CMK (cell line): ENCODE measurements at regions not wholly inside any gene's neighbourhood (a gene's known extent, or its start where the extent isn't known, plus 50 kb on each side); places are given as distances from the start of the nearest gene placed in this dataset.

Source experiments
- DNase-seq: peaks from one replicate; pipeline ENCODE4 v3.0.0-alpha.2; 2010; ENCODE audit warnings: low read depth

DNA sequence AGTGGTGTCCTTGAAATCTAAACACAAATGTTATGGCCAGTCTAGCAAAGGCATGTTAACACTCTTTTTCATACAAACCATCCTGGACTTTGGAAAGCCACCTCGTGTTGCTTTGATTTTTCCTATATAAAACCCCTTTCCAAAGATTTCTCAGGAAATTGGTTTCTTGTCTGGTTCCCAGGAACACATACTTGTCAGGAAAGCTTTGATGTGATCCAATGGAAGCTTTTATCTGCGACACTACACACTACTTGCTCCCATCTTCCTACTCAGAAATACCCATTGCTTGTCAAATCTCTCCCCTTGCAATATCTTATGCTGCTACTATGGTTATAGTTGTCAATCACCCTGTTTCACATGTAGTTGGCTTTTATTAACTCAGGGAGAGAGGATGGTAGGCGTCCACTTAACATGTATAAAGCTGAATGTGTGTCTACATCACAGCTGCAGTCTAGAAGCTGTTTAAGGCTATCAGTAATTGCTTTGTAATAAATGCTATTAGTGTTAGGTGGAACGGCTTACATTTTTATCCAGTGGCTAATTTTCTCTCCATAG lies 189.6 kb downstream of the GPAM start:
- no peak for DNase-seq

DNA sequence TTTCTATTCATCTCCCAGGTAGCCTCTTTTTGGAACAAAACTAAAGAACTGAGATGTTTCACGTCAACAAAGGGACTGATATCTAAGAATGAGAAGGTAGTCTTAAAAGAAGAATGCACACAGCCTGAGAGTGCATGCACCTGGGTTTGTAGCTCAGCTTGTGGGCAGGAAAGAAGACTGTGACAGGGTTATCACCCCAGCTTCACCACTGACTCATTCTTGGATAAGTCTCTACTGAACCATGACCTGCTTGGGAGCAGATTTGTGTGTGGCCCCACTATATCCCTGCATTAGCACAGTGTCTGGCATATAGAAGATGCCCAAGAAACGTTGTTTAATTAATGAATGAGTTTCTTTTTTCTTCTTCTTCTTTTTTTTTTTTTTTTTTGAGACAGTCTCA lies 187.5 kb downstream of the GPAM start:
- DNase-seq: no peak

DNA sequence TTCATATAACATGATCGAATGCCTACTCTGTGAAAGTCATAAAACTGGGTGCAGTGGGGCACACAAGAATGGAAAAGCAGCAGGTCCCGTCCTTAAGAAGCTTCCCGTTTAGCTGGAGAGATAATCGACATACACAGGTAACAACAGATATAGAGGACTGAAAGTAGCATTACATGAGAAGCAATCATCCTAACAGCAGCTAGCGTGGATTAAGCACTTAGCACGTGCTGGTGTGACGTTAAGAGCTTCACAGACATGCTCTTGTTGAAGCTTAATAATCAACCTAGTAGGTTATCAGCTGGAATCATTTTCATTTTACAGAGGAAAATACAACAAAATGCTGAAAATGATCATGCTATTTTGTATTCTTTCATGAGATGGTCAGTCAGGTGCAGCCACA lies 184.8 kb downstream of the GPAM start:
- DNase-seq: no peak

DNA sequence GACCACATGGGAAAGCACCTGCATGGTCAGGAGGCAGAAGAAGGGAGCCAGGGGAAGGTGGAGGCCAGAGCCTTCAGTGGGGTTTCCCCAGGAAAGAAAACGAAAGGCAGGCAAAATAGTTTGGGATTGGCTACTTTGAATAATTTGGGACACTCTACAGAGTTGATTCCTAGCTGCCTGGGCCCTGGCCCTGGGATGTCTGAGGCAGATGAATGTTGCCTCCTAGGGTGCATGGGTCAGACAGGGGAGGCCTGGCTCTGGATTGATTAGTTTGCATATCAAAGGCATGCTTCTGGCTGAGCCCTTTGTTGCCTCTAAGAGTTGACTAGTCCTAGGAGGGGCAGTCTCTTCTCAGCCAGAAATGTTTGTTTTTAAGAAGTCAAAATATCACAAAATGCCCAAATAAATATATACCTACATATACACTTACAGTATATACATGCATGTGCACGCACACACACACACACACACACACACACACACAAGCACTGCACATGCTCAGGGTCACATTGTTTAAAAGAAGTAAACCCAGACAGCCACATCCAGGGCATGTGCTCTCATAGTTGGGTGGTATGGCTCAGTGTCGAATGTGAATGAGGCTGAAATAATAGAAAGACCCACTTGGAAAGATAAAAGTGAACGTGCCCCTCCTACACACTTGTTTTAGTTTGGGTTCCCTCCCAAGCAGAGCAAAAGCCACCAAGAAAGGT lies 184.2 kb downstream of the GPAM start:
- DNase-seq: no peak

DNA sequence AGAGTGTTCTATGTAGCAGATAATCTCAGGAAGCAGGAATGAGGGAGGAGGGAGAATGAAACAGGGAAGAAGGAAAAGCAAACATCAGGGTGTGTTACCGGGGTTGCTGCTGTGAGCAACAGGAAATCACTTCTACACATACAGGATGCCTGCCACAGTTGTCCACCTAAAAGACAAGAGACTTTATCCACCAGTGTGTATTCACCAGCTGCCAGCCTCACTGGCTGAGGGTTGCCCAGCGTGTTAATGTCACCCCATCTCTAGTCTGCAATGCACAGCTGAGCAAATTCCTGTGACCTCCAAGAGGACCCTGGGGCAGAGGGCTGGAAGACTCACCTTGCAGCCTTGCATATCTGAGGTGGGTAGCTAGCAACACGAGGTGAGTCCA lies 183.7 kb downstream of the GPAM start:
- no peak for DNase-seq

DNA sequence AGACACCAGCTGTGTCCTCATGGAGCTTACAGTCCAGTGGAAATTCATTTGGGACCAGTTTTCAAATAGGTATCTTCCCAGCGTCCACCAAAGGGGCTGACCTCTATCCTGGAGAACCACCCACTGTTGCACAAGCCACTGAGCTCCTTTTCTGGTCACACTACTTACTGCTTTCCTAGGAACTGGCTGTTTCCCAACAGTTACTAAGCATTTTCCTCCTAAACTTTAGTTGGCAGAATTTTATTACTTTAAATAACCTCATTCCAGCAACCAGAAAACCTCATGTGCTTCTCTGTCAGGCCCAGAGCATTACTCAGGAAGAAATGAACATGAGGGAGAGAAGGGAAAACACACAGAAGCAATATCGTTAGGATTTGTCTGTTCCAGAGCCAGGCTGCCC lies 183.1 kb downstream of the GPAM start:
- no peak for DNase-seq

DNA sequence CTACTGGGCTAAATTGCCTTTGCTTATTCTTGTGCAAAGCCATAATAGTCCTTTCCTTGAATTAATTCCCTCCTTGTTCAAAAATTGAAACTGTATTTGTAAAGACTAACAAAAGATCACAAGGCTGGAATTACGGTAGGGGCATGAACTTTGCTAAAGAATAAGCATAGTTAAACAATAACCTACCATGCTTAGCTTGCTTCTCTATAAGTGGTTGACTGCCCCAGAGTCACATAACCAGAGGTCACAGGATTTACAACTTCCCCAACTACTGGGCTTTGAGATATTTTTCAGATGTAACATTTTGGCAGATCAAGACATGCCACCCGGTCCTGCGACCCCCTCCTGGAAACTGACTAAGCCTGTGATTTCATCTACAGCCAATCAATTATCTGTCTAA lies 181.4 kb downstream of the GPAM start:
- DNase-seq: no peak

DNA sequence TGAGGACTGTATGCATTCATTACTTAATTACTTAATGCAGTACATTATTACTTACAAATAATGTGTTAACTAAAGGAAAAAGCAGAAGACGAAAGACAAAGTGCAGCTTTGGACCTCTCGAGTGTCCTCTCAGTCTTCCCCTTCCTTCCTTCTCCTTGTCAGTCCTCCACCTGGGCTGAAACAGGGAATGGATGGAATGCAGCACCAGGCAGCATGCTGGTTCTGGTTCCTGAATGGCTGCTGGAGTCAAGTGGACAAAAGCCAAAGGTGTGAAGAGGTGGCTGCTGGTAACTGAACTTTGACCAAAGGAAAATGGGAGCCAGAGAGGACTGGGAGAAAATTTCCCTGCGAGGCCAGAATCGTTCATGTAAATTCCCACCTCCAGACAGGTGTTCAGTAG lies 179.5 kb downstream of the GPAM start:
- DNase-seq: no peak

DNA sequence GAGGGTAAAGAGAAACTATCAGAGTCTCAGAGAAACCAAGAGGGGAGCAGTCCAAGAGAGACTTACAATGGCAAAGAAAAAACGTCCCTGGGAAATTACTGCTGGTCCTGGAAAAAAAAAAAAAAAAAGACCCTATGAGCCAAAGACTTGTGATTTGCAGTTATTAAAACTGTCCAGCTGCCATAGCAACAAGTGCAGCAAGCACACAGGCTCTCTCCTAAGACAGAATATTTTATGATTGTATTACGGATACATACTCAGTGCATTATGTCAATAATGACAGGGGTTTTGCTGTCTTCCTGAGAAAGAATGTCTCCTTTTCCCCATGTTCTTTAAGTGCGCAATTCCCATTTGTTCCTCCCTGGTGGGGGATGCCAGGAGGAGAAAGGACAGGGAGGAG lies 178.5 kb downstream of the GPAM start:
- DNase-seq: no peak

DNA sequence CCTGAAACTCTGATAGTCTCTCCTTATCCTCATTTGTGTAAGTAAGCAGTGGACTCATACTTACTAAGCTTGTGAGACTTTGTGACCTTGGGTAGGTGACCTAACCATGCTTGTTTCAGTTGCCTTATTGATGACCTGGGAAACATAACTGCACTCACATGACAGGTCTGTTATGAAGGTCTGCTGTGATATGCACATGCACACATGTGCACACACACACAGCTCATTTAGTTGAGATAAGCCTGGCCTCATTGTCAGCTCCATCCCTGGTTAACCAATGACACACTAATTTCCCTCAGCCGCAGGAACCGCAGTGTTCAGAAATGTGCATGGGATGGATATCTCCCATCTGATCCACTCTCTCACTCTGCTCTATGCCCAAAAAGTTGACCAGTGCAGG lies 177.2 kb downstream of the GPAM start:
- DNase-seq: no peak

DNA sequence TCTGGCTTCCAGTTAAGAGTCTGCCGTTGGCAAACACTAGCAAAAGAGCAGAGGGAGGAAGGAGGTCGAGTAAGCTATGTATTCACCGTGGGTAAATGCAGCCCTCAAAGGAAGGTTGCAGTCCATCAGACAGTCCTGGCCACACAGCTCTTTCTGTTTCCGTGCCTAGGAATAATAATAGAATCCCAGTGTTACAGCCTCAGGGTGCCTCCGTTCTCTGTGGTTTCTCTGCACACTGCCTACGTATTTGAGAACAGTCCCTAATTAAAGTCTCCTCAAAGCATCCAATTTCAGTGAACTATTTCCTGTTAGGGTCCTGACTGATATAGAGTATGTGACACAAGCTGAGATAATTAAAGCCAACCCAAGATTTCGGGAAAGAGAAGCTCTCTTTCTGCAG lies 176.7 kb downstream of the GPAM start:
- DNase-seq: no peak

DNA sequence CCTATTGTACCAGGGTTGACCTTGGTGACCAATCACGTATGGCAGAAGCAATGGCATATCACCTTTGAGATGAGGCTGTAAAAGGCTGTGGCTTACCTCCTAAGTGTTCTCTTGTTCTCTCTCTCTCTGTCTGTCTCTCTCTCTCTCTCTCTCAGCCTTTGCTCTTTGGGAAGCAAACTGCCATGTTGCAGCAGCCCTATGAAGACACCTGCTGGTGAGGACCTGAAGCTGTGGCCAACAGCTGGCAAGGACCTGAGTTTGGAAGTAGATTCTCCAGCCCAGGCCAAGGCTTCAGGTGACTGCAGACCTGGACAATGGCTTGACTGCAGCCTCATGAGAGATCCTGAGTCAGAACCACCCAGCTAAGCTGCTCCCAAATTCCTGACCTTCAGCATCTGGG lies 161.4 kb downstream of the GPAM start:
- DNase-seq: no peak

DNA sequence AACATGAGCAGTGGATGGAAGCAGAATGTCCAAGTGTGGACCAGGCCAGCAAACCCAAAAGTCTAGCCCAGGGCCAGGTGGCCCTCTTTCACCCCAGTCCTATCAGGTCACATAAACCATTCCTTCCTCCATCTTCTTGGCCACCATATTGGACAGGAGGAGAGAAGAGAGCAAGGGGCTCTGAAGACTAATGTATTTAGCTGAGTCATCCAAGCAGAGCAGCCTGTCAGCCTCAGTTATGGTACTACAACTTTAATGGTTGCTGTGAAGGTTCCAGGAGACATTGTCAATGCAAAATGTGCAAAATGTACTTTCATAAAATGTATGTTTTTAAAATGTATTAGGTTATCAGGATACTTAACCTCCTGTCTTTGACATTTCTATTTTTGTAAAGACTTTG lies 159.5 kb downstream of the GPAM start:
- DNase-seq: no peak

DNA sequence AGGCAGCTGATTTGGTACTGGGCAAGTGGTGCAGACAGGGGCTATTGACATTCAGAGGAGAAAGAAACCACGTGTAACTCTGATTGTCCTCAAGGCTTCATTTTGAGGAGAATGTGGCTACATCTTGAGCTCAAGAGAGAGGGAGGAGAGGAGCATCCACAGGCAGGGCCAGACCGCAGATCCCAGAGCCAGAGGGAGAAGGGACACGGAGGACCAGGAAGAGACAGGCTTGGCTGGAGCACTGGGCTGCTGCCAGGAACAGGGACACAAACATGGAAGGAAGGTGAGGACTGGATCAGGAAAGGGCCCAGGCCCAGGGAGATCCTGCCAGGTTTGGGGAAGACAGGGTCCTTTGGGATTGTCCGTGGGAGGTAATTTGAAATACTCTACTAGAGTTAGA lies 158.3 kb downstream of the GPAM start:
- no peak for DNase-seq

DNA sequence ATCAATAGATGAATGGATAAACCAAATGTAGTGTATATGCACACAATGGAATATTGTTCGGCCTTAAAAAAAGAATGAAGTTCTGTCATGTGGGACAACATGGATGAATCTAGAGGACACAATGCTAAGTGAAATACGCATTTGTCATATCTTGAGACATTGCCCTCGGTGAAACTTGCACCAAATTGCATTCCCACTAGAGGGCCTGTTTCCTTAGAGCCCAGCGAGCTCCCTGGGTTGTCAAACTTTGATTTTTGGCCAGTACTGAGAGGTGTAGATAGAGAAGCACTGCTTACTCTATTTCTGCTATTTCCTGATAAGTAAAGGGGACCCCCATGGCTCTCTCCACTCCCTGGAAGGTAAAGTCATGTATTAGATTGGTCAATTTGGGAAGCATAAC lies 157.1 kb downstream of the GPAM start:
- no peak for DNase-seq

DNA sequence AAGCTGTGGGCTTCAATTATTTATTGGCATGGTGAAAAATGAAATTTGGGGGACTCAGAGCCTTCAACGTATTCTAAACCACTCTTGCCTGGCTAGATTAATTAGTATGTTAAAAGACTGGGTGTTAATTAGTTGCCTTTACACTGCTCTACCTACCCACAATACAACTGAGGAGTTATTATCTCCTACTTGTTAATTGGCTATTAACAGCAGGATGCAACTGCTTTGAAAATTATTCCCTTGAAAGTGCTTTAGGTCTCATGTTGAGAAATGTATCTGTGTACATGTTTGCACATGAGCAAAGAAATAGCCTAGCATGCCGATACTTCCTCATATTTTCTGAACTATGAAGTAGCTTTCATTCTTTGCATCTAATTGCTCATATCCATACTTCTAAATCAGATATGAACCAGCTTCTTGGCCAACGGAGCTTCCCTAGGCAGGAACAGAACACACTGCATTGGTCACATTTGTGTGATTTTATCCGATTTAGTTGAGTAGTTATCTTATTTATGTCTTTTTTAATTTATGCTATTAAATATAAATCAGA lies 155.8 kb downstream of the GPAM start:
- no peak for DNase-seq

DNA sequence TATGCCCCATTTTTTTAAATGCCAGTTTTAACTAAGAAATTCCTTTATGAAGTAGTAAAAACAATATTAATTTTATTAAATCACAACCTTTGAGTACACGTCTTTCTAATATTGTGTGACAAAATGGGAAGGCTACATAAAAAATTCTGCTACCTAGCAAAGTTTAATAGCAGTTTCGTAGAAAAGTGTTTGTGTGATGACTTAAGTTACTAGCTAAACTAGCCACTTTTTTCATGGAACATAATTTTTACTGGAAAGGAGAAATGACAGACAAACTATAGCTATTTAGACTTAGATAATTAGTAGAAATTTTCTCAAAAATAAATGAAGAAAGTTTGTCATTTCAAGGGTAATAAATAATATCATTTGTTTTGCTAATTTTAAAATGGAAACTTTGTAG lies 153.1 kb downstream of the GPAM start:
- no peak for DNase-seq

DNA sequence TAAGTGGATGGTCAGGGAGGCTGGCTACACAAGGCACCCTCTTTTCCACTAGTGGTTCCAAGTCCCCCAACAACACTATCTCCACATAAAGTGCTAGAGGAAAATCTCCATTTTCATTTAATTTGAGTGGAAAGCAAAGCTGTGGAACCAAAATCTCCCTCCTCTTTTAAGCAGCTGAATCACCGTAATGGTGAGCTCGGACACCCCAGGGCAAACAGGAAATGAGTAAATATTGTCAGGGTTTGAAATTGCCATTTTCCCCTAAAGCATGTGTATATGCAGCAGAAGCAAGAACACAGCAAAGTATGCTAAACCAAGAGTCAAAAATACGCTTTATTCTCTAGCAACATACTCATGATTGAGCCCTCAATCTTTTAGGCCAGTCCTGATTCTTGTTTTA lies 143.7 kb downstream of the GPAM start:
- DNase-seq: no peak

DNA sequence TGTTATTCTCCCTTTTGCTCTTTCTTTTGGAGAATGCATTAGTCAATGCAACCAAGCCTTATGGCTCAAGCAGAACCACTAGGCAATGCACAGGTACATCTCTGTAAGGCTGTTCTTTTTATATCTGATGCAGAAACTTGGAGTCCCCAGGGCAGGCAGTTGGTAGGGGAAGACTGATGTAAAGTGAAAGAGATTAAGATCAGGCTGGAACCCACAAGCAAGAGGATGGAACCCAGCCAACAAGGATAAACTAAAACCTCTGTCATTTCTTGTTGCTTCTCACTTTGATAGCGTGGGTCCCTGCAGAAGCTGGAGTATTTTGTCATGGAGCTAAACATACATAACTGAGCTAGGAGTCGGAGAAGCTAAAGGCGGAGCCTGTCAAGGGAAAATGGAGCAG lies 142.9 kb downstream of the GPAM start:
- no peak for DNase-seq

DNA sequence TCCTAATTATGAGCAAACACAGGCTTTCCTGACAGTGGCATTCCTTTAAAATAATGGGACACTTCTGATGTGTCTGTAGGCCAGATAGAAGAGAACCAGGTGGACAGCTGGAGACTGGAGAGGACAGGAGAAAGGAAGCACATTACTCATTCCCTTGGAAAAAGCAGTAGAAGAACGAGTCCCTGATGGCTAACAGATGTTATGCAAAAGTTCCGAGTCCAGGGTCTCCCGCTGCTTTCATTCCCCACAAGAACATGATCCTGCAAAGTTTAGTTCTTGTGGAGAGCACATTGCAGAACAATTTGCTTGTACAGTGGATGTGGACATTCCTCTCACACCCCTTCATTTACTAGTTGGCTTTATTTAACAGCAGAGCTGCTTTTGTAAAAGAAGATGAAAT lies 137.6 kb downstream of the GPAM start:
- no peak for DNase-seq

DNA sequence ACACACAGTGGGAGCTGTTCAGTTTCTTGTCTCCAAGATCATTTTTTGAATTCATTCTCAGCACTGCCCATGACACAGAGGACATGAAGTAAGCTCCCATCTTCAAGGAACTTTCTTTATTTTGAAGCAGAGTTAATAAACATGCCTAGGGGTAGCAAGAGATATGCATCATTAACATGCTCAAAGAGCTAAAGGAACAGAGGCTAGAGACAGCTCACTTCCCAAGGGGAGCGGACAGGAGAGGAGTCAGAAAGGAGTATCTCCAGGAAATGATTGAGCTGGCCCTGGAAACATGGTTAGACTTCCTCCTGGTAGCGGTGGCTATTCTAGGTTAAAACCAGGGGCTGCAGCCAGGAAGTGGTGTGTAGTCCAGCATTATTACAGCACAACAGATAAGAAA lies 135.9 kb downstream of the GPAM start:
- no peak for DNase-seq

DNA sequence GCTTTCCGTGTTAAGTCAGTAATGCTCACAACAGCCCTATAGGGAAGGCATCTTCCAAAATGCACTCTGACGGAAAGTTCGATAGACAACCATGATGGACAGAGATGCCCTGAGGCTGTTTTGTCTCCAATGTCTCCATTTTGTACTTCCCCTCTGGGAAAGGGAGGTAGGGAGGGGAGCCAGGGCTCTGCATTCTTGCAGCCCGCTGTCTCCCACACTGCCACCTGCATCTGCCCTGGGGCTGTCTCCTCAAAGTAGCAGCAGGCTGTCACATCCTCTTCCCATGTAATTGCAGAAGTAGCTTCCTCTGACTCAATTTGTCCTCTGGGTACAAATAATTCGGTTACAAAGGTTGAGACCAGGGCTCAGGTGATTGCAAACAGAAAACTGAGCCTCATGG lies 131.4 kb downstream of the GPAM start:
- no peak for DNase-seq

DNA sequence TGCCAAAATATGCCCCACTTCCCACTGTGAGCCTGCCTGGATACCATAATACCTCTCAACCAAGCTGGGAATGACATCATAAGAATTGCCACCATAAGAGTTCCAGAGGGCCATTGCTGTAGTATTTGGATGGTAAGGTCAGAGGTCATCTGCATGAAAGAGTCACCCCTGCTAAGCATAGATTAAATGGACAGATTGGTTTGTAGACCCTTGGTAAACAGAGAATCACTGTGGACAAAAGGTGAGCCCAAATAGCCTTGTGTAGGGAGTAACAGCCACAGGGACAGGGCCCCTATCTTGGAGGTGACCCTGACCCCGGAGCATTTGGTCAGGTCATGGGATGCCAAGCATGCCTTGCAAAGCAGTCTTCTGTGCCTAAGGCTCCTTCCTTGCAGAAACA lies 129.7 kb downstream of the GPAM start:
- DNase-seq: no peak

DNA sequence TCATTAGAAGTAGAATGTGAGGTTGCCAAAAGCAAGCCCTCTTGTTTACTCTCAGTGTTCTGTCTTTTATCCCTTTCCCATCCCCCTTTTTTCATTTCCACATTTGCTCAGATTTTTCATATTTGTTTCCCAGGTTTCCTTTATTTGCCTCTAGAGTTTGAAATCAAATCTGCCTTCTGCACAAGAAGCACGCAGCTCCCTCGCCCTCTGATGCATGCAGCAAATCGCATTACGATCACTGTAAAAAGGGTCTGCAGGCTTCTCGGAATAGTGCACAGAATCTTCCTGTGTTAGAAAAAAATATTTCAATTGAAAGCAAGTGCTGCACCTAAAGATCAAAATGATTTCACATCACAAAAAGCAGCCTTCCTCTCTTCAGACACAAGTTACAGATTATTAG lies 129.0 kb downstream of the GPAM start:
- no peak for DNase-seq
